ENCODE measurements at regions not wholly inside any gene's neighbourhood (a gene's known extent, or its start where the extent isn't known, plus 50 kb on each side); places are given as distances from the start of the nearest gene placed in this dataset.

GRCh38 chr3:137382005-137382594, 382.0 kb upstream of the SOX14 start:
- FAIRE-seq (no peak), DNase-seq (ENCODE audit: low spot score in 2 of 2) (no peak)

- no peak for DNase-seq (ENCODE audit: low spot score in 2 of 2)
- no peak for FAIRE-seq
Measured at GRCh38 chr3:137385922-137386321, 378.2 kb upstream of the SOX14 start.

GRCh38 chr3:137409584-137409983, 354.5 kb upstream of the SOX14 start:
- no peak for DNase-seq (ENCODE audit: low spot score in 2 of 2)
- FAIRE-seq, result no peak

- no peak for FAIRE-seq
- no peak for DNase-seq (ENCODE audit: low spot score in 2 of 2)
Measured at GRCh38 chr3:137410028-137410427, 354.1 kb upstream of the SOX14 start.

- DNase-seq (ENCODE audit: low spot score in 2 of 2) (no peak), FAIRE-seq (no peak)
Measured at GRCh38 chr3:137420198-137420995, 343.7 kb upstream of the SOX14 start.

GRCh38 chr3:137438561-137438960, 325.6 kb upstream of the SOX14 start:
- no peak for DNase-seq (ENCODE audit: low spot score in 2 of 2)
- FAIRE-seq, result no peak

GRCh38 chr3:137460944-137461343, 303.2 kb upstream of the SOX14 start:
- no peak for FAIRE-seq
- DNase-seq (ENCODE audit: low spot score in 2 of 2), result no peak

- no peak for FAIRE-seq
- DNase-seq (ENCODE audit: low spot score in 2 of 2), result no peak
Measured at GRCh38 chr3:137463131-137463530, 301.0 kb upstream of the SOX14 start.

GRCh38 chr3:137464341-137464740, 299.8 kb upstream of the SOX14 start:
- no peak for FAIRE-seq

GRCh38 chr3:137468446-137468845, 295.7 kb upstream of the SOX14 start:
- FAIRE-seq (no peak), DNase-seq (ENCODE audit: low spot score in 2 of 2) (no peak)

More at GRCh38 chr3:137464341-137464740, 299.8 kb upstream of the SOX14 start:
- DNase-seq (ENCODE audit: low spot score in 2 of 2), result no peak

- FAIRE-seq (no peak), DNase-seq (ENCODE audit: low spot score in 2 of 2) (no peak)
Measured at GRCh38 chr3:137469263-137469662, 294.9 kb upstream of the SOX14 start.

- DNase-seq (ENCODE audit: low spot score in 2 of 2), result no peak
- FAIRE-seq, result no peak
Measured at GRCh38 chr3:137471130-137471529, 293.0 kb upstream of the SOX14 start.

GRCh38 chr3:137471558-137472204, 292.4 kb upstream of the SOX14 start:
- FAIRE-seq (no peak), DNase-seq (ENCODE audit: low spot score in 2 of 2) (no peak)

GRCh38 chr3:137477614-137478013, 286.5 kb upstream of the SOX14 start:
- FAIRE-seq, result no peak

GRCh38 chr3:137509354-137510045, 254.6 kb upstream of the SOX14 start:
- FAIRE-seq (no peak), DNase-seq (ENCODE audit: low spot score in 2 of 2) (no peak)

More at GRCh38 chr3:137477614-137478013, 286.5 kb upstream of the SOX14 start:
- no peak for DNase-seq (ENCODE audit: low spot score in 2 of 2)

- no peak for FAIRE-seq
Measured at GRCh38 chr3:137511655-137512054, 252.5 kb upstream of the SOX14 start.

GRCh38 chr3:137514853-137515252, 249.3 kb upstream of the SOX14 start:
- FAIRE-seq, result no peak

More at GRCh38 chr3:137511655-137512054, 252.5 kb upstream of the SOX14 start:
- no peak for DNase-seq (ENCODE audit: low spot score in 2 of 2)

GRCh38 chr3:137519602-137520001, 244.5 kb upstream of the SOX14 start:
- FAIRE-seq (no peak), DNase-seq (ENCODE audit: low spot score in 2 of 2) (no peak)

More at GRCh38 chr3:137514853-137515252, 249.3 kb upstream of the SOX14 start:
- no peak for DNase-seq (ENCODE audit: low spot score in 2 of 2)

GRCh38 chr3:137524751-137525150, 239.4 kb upstream of the SOX14 start:
- DNase-seq (ENCODE audit: low spot score in 2 of 2) (no peak), FAIRE-seq (no peak)

- no peak for DNase-seq (ENCODE audit: low spot score in 2 of 2)
- no peak for FAIRE-seq
Measured at GRCh38 chr3:137525471-137525870, 238.6 kb upstream of the SOX14 start.

GRCh38 chr3:137542049-137542448, 222.1 kb upstream of the SOX14 start:
- DNase-seq (ENCODE audit: low spot score in 2 of 2) (no peak), FAIRE-seq (no peak)

All from frontal cortex (tissue), 3 donors.